Astrocyte (in vitro differentiated cells and primary cell): ENCODE measurements at regions not wholly inside any gene's neighbourhood (a gene's known extent, or its start where the extent isn't known, plus 50 kb on each side); places are given as distances from the start of the nearest gene placed in this dataset.

Experiments used
- DNase-seq: peaks from one replicate; pipeline ENCODE4 v3.0.0-alpha.2; 2010; ENCODE audit warnings: low read depth
- FAIRE-seq: peaks from 2 replicates; lab custom pipeline; 2011; peaks lifted over from hg19 to GRCh38; lab: Jason Lieb, UNC
- H2AFZ ChIP-seq: 2 replicates; pipeline ENCODE4 v1.6.0; 2012; ENCODE audit warnings: low read depth, low read length, inconsistent platforms
- H3K27ac ChIP-seq: 2 replicates; pipeline ENCODE4 v1.5.1; 2011; ENCODE audit warnings: low read depth, low read length, inconsistent platforms
- H3K27me3 ChIP-seq: 2 replicates; pipeline ENCODE4 v1.6.0; 2011; ENCODE audit warnings: low read length, inconsistent platforms; ENCODE audit not compliant: insufficient read depth
- H3K36me3 ChIP-seq: 2 replicates; pipeline ENCODE4 v1.5.1; 2011; ENCODE audit warnings: low read length, inconsistent platforms; ENCODE audit not compliant: insufficient read depth
- H3K4me1 ChIP-seq: 2 replicates; pipeline ENCODE4 v1.5.1; 2011; ENCODE audit warnings: low read length, inconsistent platforms; ENCODE audit not compliant: insufficient read depth
- H3K4me2 ChIP-seq: 2 replicates; pipeline ENCODE4 v1.6.0; 2012; ENCODE audit warnings: low read length, inconsistent platforms
- H3K4me3 ChIP-seq: 2 replicates; pipeline ENCODE4 v1.5.1; 2011; ENCODE audit warnings: low read depth, mild to moderate bottlenecking, low read length, inconsistent platforms; ENCODE audit not compliant: insufficient read depth
- H3K79me2 ChIP-seq: 2 replicates; pipeline ENCODE4 v1.6.0; 2012; ENCODE audit warnings: mild to moderate bottlenecking, low read length, inconsistent platforms; ENCODE audit not compliant: insufficient read depth
- H3K9ac ChIP-seq: 2 replicates; pipeline ENCODE4 v1.6.0; 2012; ENCODE audit warnings: mild to moderate bottlenecking, low read length, inconsistent platforms
- H3K9me3 ChIP-seq: 2 replicates; pipeline ENCODE4 v1.5.1; 2012; ENCODE audit warnings: low read depth, mild to moderate bottlenecking, low read length, inconsistent platforms; ENCODE audit not compliant: insufficient read depth
- H4K20me1 ChIP-seq: 2 replicates; pipeline ENCODE4 v1.6.0; 2012; ENCODE audit warnings: low read length, inconsistent platforms; ENCODE audit not compliant: insufficient read depth
- H3K27ac Mint-ChIP-seq: one replicate; pipeline ENCODE4 v1.8.0; 2021; ENCODE audit warnings: mild to moderate bottlenecking, mixed read lengths; ENCODE audit not compliant: unreplicated experiment
- H3K27me3 Mint-ChIP-seq: one replicate; pipeline ENCODE4 v1.8.0; 2021; ENCODE audit warnings: low read depth, mixed read lengths; ENCODE audit not compliant: unreplicated experiment
- H3K36me3 Mint-ChIP-seq: one replicate; pipeline ENCODE4 v1.8.0; 2021; ENCODE audit warnings: low read depth, mixed read lengths; ENCODE audit not compliant: unreplicated experiment
- H3K4me1 Mint-ChIP-seq: one replicate; pipeline ENCODE4 v1.8.0; 2021; ENCODE audit warnings: low read depth, mixed read lengths; ENCODE audit not compliant: unreplicated experiment
- H3K4me3 Mint-ChIP-seq: one replicate; pipeline ENCODE4 v1.8.0; 2021; ENCODE audit warnings: mild to moderate bottlenecking, moderate library complexity, mixed read lengths; ENCODE audit not compliant: unreplicated experiment
- H3K9me3 Mint-ChIP-seq: one replicate; pipeline ENCODE4 v1.8.0; 2021; ENCODE audit warnings: mild to moderate bottlenecking, mixed read lengths; ENCODE audit not compliant: unreplicated experiment
- EZH2 ChIP-seq: IDR thresholded peaks from 2 replicates; pipeline ENCODE4 v1.6.1; 2012; ENCODE audit warnings: mild to moderate bottlenecking, low read length, inconsistent platforms; ENCODE audit not compliant: insufficient read depth
- TF ChIP-seq, protein P1 (sequence below): IDR thresholded peaks from 2 replicates; pipeline ENCODE4 v1.5.1; 2011; ENCODE audit warnings: low read depth, mild to moderate bottlenecking, inconsistent platforms, low read length, moderate library complexity; ENCODE audit not compliant: insufficient read depth

GRCh38 chr18:53906681-53907080 lies 317.8 kb downstream of the MBD2 start:
- Mint-ChIP-seq H3K27me3 (no peaks in the 10 kb centered on the region), H3K9me3 (peaks cover 2% of the 10 kb centered on the region), H3K27ac (no peak overlapping the region), H3K4me3 (no peak overlapping the region), H3K4me1 (peaks cover 4% of the 10 kb centered on the region), H3K36me3 (peaks cover 2% of the 10 kb centered on the region)
- no peak for FAIRE-seq
- Histone ChIP-seq H3K27me3 (no peaks in the 10 kb centered on the region), H3K4me1 (no peaks in the 10 kb centered on the region), H3K4me2 (no peak overlapping the region), H3K9me3 (no peaks in the 10 kb centered on the region), H3K79me2 (no peaks in the 10 kb centered on the region), H3K4me3 (no peak overlapping the region), H4K20me1 (no peaks in the 10 kb centered on the region), H3K36me3 (no peaks in the 10 kb centered on the region), H3K27ac (no peak overlapping the region), H2AFZ (no peak overlapping the region), H3K9ac (no peak overlapping the region)
- no peak for TF ChIP-seq EZH2
- TF ChIP-seq, protein P1, sequence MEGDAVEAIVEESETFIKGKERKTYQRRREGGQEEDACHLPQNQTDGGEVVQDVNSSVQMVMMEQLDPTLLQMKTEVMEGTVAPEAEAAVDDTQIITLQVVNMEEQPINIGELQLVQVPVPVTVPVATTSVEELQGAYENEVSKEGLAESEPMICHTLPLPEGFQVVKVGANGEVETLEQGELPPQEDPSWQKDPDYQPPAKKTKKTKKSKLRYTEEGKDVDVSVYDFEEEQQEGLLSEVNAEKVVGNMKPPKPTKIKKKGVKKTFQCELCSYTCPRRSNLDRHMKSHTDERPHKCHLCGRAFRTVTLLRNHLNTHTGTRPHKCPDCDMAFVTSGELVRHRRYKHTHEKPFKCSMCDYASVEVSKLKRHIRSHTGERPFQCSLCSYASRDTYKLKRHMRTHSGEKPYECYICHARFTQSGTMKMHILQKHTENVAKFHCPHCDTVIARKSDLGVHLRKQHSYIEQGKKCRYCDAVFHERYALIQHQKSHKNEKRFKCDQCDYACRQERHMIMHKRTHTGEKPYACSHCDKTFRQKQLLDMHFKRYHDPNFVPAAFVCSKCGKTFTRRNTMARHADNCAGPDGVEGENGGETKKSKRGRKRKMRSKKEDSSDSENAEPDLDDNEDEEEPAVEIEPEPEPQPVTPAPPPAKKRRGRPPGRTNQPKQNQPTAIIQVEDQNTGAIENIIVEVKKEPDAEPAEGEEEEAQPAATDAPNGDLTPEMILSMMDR = no peak
- DNase-seq = peak; percentile 66

DNA sequence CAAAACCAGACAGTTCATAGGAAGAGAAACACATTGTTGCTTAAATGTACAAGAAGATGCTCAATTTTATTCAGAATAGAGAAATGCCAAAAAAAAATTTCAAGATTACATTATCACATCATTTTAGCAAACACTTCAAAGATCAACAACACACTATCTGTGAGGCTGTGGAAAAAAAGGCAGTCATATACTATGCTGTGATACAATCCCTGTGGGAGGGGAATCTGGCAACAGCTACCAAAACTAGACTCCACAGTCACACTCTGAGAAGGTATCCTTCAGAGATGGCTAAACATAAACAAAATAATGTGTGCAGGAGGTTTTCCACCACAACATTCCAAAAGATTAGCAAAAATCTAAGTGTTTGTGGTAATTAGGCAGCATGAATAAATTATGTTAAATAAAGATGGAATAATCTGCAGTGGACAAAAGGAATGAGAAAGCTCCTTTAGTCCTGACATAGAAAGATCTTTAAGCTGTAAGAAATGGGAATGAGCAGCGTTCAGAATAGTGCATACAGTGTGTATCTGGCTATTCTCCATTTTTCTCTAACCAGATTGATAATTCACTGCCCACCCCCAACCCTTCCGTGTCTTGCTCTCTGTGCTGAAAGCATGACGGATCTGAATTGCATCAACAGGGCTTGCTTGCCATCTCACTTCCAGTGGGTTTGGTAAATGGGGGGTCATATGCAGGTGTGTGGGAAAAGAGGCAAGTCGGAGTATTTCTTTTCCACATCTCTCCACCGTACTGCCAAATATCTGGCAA lies 329.6 kb downstream of the MBD2 start:
- H3K4me2 ChIP-seq = no peak overlapping the region
- H3K9me3 Mint-ChIP-seq = no peaks in the 10 kb centered on the region
- no peaks in the 10 kb centered on the region for H3K27me3 Mint-ChIP-seq
- H3K27ac ChIP-seq = no peak overlapping the region
- H3K27ac Mint-ChIP-seq = no peak overlapping the region
- H3K36me3 Mint-ChIP-seq = no peaks in the 10 kb centered on the region
- no peaks in the 10 kb centered on the region for H3K36me3 ChIP-seq
- FAIRE-seq = no peak
- no peaks in the 10 kb centered on the region for H3K9me3 ChIP-seq
- TF ChIP-seq, protein P1 = no peak
- no peak for TF ChIP-seq EZH2
- H3K4me1 ChIP-seq = no peaks in the 10 kb centered on the region
- no peaks in the 10 kb centered on the region for H4K20me1 ChIP-seq
- no peak overlapping the region for H2AFZ ChIP-seq
- H3K4me1 Mint-ChIP-seq = no peaks in the 10 kb centered on the region
- H3K79me2 ChIP-seq = no peaks in the 10 kb centered on the region
- H3K4me3 Mint-ChIP-seq = no peak overlapping the region
- DNase-seq = no peak
- H3K27me3 ChIP-seq = no peaks in the 10 kb centered on the region
- no peak overlapping the region for H3K9ac ChIP-seq
- no peak overlapping the region for H3K4me3 ChIP-seq

- peaks cover 3% of the 10 kb centered on the region for H3K27me3 Mint-ChIP-seq
- TF ChIP-seq, protein P1 = no peak
- no peak for TF ChIP-seq EZH2
- Histone ChIP-seq H3K9ac (no peak overlapping the region), H4K20me1 (no peaks in the 10 kb centered on the region), H3K9me3 (peaks cover 3% of the 10 kb centered on the region), H3K27me3 (no peaks in the 10 kb centered on the region), H3K27ac (no peak overlapping the region), H3K36me3 (no peaks in the 10 kb centered on the region), H3K4me1 (no peaks in the 10 kb centered on the region), H3K4me2 (no peak overlapping the region), H3K79me2 (no peaks in the 10 kb centered on the region), H2AFZ (no peak overlapping the region), H3K4me3 (no peak overlapping the region)
- peak; percentile 30 for DNase-seq
- FAIRE-seq = peak; percentile 17
- H3K4me1 Mint-ChIP-seq = peaks cover 2% of the 10 kb centered on the region
- H3K27ac Mint-ChIP-seq = no peak overlapping the region
- H3K36me3 Mint-ChIP-seq = no peaks in the 10 kb centered on the region
- H3K9me3 Mint-ChIP-seq = no peaks in the 10 kb centered on the region
- no peak overlapping the region for H3K4me3 Mint-ChIP-seq
Measured at GRCh38 chr18:53887447-53887846, 337.0 kb downstream of the MBD2 start.
